ENCODE measurements at regions not wholly inside any gene's neighbourhood (a gene's known extent, or its start where the extent isn't known, plus 50 kb on each side); places are given as distances from the start of the nearest gene placed in this dataset.
"Not testable (repeated sequence)": the region's sequence is repeated elsewhere in the genome, so short reads cannot be mapped to it uniquely, and the experiment has no call there.

GRCh38 chr1:145553795-145554194 lies 54.0 kb upstream of the GPR89A start:
- not testable (repeated sequence) for DNase-seq

GRCh38 chr1:145545055-145545454 lies 62.7 kb upstream of the GPR89A start:
- DNase-seq: no peak

DNA sequence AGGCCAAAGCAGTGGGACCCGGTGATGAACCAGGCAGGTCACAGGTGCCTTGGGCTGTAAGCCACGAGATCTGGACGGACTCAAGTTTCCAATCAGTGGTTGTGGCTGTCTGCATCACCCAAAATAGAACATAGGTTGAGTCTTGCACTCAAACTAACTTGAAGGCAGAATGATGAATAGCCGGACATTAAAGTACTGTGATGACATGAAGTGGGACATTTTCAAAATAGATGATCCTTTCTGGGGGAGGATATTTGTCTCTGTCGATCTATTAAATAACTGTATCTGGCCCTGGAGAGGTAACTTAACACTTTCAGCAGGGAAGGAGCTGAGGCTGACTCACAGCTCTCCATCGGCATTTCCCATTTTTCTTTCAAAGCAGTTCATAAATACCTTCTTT lies 66.1 kb upstream of the GPR89A start:
- DNase-seq: not testable (repeated sequence)

DNA sequence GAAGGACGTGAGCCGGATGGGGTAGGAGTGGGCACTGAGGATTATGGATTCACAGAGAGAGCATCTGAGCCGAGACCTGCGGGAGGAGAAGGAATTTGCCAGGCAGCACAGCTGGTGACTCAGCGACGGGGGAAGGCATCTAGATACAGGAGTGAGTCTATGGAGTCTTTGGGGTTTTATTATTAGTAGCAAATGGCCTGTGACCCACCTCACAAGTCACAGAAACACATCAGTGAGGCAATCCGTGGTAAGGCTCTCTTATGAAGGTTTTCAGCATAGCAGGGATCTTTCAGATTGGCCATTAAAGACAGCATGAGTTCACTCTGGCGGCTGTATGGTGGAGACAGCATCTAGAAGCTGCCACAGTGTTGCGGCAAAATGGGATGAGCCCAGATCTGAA lies 66.5 kb upstream of the GPR89A start:
- not testable (repeated sequence) for DNase-seq

DNA sequence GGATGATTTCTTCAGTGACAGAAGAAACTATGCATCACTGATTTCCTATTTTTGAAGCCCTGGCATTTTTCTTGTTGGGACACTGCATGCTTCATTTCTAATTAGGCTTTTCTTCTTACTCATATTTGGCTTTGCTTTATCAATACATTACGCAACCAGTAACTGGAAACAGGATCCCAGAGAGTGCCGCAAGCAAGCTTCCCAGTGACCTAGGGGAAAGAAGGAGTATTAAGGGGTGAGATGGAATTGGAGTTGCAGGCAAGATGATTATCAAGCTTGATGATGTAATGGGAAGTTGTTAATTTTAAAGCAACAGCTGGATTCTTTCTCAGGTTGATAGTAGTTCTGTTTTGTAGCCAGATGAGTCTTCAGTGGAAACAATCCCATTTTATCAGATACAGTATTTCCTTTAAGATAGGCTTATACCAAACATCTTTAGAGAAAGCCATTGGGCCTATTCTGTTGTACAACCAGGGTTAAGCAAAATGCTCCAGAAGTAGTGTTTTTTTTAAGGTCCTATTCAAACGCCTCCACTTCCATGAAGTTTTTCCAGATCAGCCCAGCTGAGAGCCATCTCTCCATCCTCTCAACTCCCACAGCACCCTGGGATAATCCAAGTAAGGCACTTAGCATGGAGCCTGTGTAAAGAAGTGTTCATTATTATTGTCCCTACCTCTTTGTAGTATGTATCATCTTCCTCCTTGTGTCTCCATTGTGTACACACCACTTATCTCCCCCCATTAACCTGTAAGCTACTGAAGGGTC lies 69.5 kb upstream of the GPR89A start:
- DNase-seq: not testable (repeated sequence)

GRCh38 chr1:145537003-145537402 lies 70.8 kb upstream of the GPR89A start:
- not testable (repeated sequence) for DNase-seq

DNA sequence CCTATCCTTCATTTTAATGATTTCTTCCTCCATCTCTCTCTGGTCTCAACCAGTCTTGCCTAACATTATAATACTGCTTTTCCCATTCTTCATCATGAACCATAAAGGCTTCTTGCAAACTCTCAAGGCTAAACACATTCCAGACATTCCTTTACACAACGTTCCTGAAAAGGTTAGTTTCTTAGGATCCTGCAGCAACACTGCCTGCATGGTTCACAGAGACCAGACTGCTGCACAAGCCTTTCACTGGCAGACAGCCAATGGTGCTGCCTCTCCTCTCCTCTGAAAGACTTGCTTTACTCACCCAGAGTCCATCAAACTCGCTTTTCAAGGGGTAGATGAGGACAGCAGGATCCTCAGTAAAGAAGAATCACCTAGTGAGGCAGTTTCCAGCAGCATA lies 72.3 kb upstream of the GPR89A start:
- DNase-seq: not testable (repeated sequence)

GRCh38 chr1:145528068-145528564 lies 79.7 kb upstream of the GPR89A start:
- DNase-seq: not testable (repeated sequence)

DNA sequence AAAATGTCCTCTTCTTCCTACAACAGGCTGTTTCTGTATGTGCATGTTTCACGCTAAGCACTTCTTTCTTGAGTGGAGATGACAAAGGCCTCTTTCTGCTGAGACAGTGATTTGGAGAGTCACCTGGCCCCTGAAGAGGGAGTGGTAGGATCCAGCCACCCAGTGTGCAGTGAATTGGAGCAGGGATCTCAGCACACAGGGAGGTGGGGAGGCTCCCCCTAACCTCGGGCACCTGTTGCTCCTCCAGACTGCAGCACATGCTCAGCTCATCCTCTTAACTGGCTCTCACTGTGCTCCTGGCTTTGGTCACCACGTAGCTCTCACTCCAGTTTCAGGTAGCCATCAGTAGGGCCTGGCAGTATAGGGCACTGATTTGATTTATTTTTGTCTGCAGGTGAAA lies 87.6 kb upstream of the GPR89A start:
- DNase-seq: not testable (repeated sequence)

DNA sequence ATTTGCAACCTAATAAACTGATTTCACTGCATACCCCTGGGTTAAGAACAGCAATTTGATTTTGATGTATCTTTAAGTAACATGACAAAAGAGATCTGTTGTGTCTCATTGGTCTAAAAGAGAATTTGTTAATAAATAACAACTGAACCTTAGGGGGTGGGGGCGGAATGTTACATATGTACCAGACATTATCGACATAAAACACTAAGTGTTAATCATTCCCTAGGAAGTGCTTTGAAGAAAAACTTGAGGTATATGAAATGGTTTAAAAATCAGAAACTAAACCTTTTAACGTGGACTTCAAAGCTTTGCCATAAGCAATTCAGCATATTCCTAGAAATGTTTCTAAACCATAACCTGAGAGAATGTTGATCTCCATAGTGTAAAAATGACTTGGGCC lies 88.5 kb upstream of the GPR89A start:
- not testable (repeated sequence) for DNase-seq

- not testable (repeated sequence) for DNase-seq
Observed at GRCh38 chr1:145513017-145513416, 87.6 kb upstream of the NBPF20 start.

GRCh38 chr1:145508053-145508452 lies 82.7 kb upstream of the NBPF20 start:
- DNase-seq: not testable (repeated sequence)

DNA sequence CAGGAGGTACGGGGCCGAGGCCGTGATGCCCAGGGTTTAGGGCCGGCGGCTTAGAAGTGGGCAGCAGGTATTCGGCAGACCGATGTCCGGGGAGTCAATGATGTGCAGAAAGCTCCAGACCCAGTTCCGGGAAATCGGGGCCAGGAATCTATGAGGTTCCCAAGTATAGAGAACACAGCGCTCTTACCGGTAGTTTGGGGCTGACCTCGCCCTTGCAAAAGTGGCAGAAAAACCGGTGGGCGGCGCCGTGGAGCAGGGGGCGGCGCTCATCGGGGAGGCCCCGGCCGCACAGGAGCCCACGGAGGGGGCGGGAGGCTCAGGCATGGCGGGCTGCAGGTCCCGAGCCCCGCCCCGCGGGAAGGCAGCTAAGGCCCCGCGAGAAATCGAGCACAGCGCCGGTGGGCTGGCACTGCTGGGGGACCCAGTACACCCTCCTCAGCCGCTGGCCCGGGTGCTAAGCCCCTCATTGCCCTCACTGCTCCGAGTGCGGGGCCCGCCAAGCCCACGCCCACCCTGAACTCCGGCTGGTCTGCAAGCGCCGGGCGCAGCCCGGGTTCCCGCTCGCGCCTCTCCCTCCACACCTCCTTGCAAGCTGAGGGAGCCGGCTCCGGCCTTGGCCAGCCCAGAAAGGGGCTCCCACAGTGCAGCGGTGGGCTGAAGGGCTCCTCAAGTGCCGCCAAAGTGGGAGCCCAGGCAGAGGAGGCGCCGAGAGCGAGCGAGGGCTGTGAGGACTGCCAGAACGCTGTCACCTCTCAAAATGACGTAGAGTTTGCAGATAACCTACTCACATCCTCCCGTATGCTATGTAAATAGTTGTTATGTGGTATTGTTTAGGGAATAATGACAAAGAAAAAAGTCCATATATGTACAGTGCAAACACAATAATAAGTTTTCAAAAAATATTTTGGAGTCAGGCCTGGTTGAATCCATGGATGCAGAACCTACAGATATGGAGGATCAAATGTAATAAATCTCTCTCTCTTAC lies 80.6 kb upstream of the NBPF20 start:
- not testable (repeated sequence) for DNase-seq

DNA sequence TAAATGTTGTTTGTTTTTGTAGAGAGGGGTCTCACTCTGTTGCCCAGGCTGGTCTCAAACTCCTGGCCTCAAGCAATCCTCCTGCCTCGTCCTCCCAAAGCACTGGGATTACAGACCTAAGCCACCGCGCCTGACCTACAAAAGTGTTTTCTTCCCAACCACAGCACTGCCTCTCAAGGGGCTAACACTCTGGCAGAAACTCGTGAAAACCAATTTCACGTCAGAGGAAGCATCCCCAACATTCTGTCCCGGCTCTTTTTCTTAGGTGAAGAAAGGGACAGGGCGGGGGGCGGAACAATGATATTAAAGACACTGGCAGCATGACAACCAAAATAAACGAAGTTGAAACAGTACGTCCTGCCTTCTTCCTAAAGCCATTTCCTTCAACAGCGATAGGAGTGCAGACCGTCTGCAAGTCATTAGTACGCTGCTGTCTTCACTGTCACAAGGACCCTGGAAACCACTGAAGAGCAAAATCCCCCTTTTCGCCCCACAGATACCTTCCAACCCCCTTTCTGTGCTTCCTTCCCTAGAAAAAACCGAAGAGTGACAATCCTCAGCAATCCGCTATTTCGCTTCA lies 79.5 kb upstream of the NBPF20 start:
- not testable (repeated sequence) for DNase-seq

- not testable (repeated sequence) for DNase-seq
Observed at GRCh38 chr1:145504310-145504709, 78.9 kb upstream of the NBPF20 start.

GRCh38 chr1:145500251-145500650 lies 74.8 kb upstream of the NBPF20 start:
- DNase-seq: not testable (repeated sequence)

DNA sequence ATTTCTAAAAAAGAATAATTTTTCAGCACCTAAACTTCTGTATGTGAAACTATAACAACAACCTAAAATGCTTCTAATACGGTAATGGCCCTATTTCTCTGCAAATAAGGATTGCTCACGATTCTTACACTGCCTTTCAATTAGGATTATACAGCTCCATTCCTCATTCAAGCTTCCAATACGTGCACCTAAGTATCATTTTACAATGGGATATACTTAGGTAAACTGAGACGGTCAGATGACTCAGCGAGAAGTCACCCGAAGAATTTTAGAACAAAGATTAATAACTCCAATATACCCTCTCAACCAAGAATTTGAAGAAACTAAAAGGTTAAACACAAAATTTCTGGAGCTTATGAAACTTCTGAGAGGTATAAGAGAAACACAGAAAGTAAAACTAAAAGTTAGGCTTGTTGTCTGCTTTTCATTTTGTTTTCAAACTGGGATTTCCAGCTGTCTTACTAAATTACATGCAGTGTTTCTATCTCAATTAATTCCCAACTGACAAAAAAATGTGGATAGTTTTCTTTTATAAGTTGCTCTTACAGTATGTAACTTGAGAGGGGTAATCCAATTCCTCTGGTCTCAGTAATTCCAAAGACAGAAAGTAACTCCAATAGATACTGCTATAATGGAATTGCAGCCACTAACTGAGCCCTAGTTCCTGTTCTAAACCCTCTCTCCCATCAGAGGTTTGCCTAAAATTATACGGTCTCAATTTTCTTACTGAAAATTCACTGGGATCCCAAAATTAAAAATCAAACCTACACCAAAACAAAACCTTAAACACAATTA lies 69.9 kb upstream of the NBPF20 start:
- DNase-seq: not testable (repeated sequence)

GRCh38 chr1:145488193-145488933 lies 63.0 kb upstream of the NBPF20 start:
- DNase-seq: not testable (repeated sequence)

GRCh38 chr1:145487156-145487555 lies 61.8 kb upstream of the NBPF20 start:
- DNase-seq: not testable (repeated sequence)

DNA sequence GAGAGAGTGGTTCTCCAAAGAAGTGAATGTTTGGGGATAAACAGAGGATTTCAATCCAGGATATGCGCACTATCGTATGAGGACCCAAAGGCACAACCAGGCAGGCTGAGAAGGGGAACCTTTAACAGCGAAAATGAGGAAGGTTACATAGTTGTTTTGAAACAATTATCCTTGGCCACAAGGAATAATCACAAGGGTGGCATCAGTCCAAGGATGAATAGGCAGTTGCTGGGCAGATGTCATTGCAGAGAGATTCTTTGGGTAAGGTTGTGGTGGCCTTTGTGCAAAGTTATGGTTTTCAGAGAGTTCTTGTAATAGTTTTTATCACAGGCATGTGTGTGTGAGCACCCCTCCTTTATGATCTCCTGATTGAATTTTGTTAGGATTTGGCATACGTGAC lies 58.9 kb upstream of the NBPF20 start:
- not testable (repeated sequence) for DNase-seq

- not testable (repeated sequence) for DNase-seq
Observed at GRCh38 chr1:145482214-145482860, 56.9 kb upstream of the NBPF20 start.
